GM13976 (cell line): ENCODE measurements at regions not wholly inside any gene's neighbourhood (a gene's known extent, or its start where the extent isn't known, plus 50 kb on each side); places are given as distances from the start of the nearest gene placed in this dataset.
"Not testable (repeated sequence)": the region's sequence is repeated elsewhere in the genome, so short reads cannot be mapped to it uniquely, and the experiment has no call there.

Experiments used
- DNase-seq: peaks from one replicate; pipeline ENCODE4 v3.0.0; 2012; ENCODE audit warnings: low spot score
- in situ Hi-C: fragments of 300-500 bp; cut with MboI; formaldehyde crosslinking; loops from one replicate; pipeline ENCODE4 v1.12.0; 2022; ENCODE audit warnings: low sequenced_read_pairs, mixed read lengths, inconsistent platforms; ENCODE audit not compliant: unreplicated experiment
- TF ChIP-seq, protein P1 (sequence below): IDR thresholded peaks from 2 replicates; pipeline ENCODE4 v1.5.1; 2012; ENCODE audit warnings: borderline replicate concordance, mild to moderate bottlenecking; ENCODE audit not compliant: insufficient read depth; ENCODE audit errors: extremely low read depth, missing control alignments, control extremely low read depth

GRCh38 chr2:34159901-34160300 lies 560.8 kb upstream of the FAM98A start:
- in situ Hi-C loops = no loop called here
- no peak for DNase-seq
- TF ChIP-seq, protein P1, sequence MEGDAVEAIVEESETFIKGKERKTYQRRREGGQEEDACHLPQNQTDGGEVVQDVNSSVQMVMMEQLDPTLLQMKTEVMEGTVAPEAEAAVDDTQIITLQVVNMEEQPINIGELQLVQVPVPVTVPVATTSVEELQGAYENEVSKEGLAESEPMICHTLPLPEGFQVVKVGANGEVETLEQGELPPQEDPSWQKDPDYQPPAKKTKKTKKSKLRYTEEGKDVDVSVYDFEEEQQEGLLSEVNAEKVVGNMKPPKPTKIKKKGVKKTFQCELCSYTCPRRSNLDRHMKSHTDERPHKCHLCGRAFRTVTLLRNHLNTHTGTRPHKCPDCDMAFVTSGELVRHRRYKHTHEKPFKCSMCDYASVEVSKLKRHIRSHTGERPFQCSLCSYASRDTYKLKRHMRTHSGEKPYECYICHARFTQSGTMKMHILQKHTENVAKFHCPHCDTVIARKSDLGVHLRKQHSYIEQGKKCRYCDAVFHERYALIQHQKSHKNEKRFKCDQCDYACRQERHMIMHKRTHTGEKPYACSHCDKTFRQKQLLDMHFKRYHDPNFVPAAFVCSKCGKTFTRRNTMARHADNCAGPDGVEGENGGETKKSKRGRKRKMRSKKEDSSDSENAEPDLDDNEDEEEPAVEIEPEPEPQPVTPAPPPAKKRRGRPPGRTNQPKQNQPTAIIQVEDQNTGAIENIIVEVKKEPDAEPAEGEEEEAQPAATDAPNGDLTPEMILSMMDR = no peak

DNA sequence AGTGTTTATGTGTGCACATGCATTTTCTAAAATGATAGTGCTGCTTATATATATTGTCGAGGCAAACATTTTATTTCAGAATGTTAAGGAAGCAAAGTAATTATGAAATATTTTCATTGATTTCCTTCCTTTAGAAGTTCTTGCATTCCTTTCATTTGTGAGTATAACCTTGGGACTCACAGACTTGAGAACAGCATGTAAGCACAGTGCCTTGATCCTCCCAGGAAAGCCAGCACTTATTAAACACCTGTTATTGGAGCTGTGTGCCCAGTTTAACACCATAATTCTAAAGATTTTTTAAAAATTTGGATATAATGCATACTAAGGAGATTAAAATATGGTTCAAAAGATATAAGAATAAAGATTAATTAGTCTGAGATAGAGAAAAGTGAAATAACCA lies 554.4 kb upstream of the FAM98A start:
- no peak for DNase-seq
- TF ChIP-seq, protein P1 = no peak
- in situ Hi-C loops = no loop called here

GRCh38 chr2:34147780-34148179 lies 548.7 kb upstream of the FAM98A start:
- TF ChIP-seq, protein P1 = no peak
- DNase-seq = no peak

DNA sequence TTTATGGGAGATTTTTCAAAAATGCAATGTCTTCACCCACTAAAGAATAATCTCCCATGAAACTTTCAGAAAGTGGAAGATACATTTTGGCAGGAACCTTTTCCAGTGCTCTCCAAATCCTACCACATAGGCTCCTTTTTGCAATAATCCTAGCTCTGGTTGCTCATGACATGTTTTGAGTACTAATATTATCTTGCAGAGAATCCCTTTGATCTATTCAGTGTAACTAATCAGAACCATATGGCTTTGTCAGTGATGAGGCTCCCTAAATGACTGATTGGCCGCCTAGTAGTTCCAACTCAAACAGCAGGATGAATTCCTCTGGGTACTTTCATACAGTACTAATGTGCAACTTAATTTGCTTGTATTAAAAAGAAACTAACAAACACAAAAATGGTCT lies 544.0 kb upstream of the FAM98A start:
- TF ChIP-seq, protein P1 = no peak
- in situ Hi-C loops = no loop called here
- no peak for DNase-seq

More at GRCh38 chr2:34147780-34148179, 548.7 kb upstream of the FAM98A start:
- in situ Hi-C loops = no loop called here

GRCh38 chr2:34142531-34143008 lies 543.5 kb upstream of the FAM98A start:
- DNase-seq, in situ Hi-C loops: not testable (repeated sequence)

DNA sequence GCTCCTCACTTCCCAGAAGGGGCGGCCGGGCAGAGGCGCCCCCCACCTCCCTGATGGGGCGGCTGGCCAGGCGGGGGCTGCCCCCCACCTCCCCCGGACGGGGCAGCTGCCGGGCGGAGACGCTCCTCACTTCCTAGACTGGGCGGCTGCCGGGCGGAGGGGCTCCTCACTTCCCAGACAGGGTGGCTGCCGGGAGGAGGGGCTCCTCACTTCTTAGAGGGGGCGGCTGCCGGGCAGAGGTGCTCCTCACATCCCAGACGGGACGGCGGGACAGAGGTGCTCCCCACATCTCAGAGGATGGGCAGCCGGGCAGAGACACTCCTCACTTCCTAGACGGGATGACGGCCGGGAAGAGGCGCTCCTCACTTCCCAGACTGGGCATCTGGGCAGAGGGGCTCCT lies 534.0 kb upstream of the FAM98A start:
- in situ Hi-C loops, DNase-seq: not testable (repeated sequence)

DNA sequence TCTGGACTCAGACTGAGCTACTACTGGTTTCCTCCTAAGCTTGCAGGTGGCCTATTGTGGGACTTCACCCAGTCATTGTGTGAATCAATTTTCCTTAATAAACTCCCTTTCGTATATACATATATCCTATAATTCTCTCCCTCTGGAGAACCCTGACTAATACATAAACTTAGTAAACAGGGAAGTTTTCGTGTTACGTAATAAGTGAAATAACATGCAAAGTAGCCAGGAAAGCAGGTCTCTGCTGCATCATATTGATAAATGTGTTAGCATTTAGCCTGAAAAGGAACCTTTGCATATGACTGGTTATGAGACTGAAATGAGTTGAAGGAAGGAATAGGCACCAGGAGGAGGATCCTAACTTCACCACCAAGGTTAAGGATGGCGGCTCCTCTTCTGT lies 527.2 kb upstream of the FAM98A start:
- in situ Hi-C loops = no loop called here
- no peak for DNase-seq
- TF ChIP-seq, protein P1 = no peak
